OCI-LY7 (cell line): ENCODE measurements at regions not wholly inside any gene's neighbourhood (a gene's known extent, or its start where the extent isn't known, plus 50 kb on each side); places are given as distances from the start of the nearest gene placed in this dataset.

Source experiments
- EZH2phosphoT487 ChIP-seq: fragments of 200-600 bp; sonication (generic); IDR thresholded peaks from 2 replicates; pipeline ENCODE4 v1.6.1; 2018; ENCODE audit warnings: low read depth, borderline replicate concordance, mild to moderate bottlenecking, mixed run types, antibody characterized with exemption, low read length, moderate library complexity, mixed read lengths
- TF ChIP-seq, protein P1 (sequence below): fragments of 200-600 bp; sonication (generic); conservative IDR thresholded peaks from 2 replicates; pipeline ENCODE4 v1.5.1; 2014; ENCODE audit warnings: mild to moderate bottlenecking, antibody characterized with exemption, low read length, moderate library complexity, mixed read lengths

DNA sequence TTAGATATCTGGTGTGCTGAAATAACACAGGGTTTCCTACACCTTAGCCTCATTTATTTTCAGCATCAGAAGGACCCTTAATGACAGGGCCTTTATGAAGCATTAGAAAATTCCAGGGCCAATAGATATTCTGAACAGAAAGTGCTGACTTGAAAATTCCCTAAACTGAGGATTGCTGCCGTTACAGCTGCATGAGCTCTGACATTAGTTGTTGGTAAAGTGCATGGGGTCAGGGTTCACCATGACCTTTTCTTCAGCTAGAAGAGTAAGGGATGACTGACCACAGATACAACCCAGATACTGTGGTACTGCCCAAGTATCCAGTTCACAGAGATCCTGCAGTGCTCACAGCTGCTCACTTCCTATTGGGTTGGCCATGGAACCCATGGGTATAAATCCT is 181.7 kb upstream of the SLC25A13 start:
- TF ChIP-seq, protein P1, sequence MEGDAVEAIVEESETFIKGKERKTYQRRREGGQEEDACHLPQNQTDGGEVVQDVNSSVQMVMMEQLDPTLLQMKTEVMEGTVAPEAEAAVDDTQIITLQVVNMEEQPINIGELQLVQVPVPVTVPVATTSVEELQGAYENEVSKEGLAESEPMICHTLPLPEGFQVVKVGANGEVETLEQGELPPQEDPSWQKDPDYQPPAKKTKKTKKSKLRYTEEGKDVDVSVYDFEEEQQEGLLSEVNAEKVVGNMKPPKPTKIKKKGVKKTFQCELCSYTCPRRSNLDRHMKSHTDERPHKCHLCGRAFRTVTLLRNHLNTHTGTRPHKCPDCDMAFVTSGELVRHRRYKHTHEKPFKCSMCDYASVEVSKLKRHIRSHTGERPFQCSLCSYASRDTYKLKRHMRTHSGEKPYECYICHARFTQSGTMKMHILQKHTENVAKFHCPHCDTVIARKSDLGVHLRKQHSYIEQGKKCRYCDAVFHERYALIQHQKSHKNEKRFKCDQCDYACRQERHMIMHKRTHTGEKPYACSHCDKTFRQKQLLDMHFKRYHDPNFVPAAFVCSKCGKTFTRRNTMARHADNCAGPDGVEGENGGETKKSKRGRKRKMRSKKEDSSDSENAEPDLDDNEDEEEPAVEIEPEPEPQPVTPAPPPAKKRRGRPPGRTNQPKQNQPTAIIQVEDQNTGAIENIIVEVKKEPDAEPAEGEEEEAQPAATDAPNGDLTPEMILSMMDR, result no peak
- TF ChIP-seq EZH2phosphoT487, result no peak
